PC-3 (cell line): ENCODE measurements at regions not wholly inside any gene's neighbourhood (a gene's known extent, or its start where the extent isn't known, plus 50 kb on each side); places are given as distances from the start of the nearest gene placed in this dataset.

Experiments used
- CTCF ChIP-seq: fragments of 300-600 bp; sonication (generic); conservative IDR thresholded peaks from 2 replicates; pipeline ENCODE4 v1.5.1; 2017; ENCODE audit warnings: antibody characterized with exemption, low read depth, mild to moderate bottlenecking, low read length
- EZH2 ChIP-seq: fragments of 300-600 bp; sonication (generic); IDR thresholded peaks from one replicate; pipeline ENCODE4 v1.6.1; 2017; ENCODE audit warnings: antibody characterized with exemption, mild to moderate bottlenecking, low read length; ENCODE audit not compliant: unreplicated experiment
- EZH2phosphoT487 ChIP-seq: fragments of 300-600 bp; sonication (generic); IDR thresholded peaks from 2 replicates; pipeline ENCODE4 v1.6.1; 2018; ENCODE audit warnings: mild to moderate bottlenecking, antibody characterized with exemption, low read length, borderline replicate concordance

GRCh38 chr12:77777274-77777673 is 53.4 kb upstream of the NAV3 start:
- TF ChIP-seq EZH2phosphoT487 (no peak), CTCF (no peak), EZH2 (no peak)
